NCI-H1694 treated with DMSO at 0.1 percent for 48 hours (cell line): ENCODE measurements at regions not wholly inside any gene's neighbourhood (a gene's known extent, or its start where the extent isn't known, plus 50 kb on each side); places are given as distances from the start of the nearest gene placed in this dataset.

Source experiments
- DNase-seq: peaks from one replicate; lab custom pipeline; 2025; lab: John Stamatoyannopoulos, UW

- DNase-seq, result no peak
Measured at GRCh38 chr9:13896922-13897835, 416.8 kb downstream of the NFIB start.

- no peak for DNase-seq
Measured at GRCh38 chr9:13896047-13896446, 417.9 kb downstream of the NFIB start.

- DNase-seq, result no peak
Measured at GRCh38 chr9:13885258-13885657, 428.7 kb downstream of the NFIB start.

- DNase-seq, result no peak
Measured at GRCh38 chr9:13879981-13880380, 434.0 kb downstream of the NFIB start.

GRCh38 chr9:13879011-13879410, 434.9 kb downstream of the NFIB start:
- no peak for DNase-seq

- no peak for DNase-seq
Measured at GRCh38 chr9:13878241-13878711, 435.7 kb downstream of the NFIB start.

- DNase-seq, result no peak
Measured at GRCh38 chr9:13876741-13877140, 437.2 kb downstream of the NFIB start.

GRCh38 chr9:13873203-13873602, 440.7 kb downstream of the NFIB start:
- no peak for DNase-seq

GRCh38 chr9:13868336-13868735, 445.6 kb downstream of the NFIB start:
- DNase-seq, result no peak

GRCh38 chr9:13865869-13866268, 448.1 kb downstream of the NFIB start:
- no peak for DNase-seq

- no peak for DNase-seq
Measured at GRCh38 chr9:13863112-13863511, 450.8 kb downstream of the NFIB start.

- DNase-seq, result no peak
Measured at GRCh38 chr9:13862654-13863053, 451.3 kb downstream of the NFIB start.

GRCh38 chr9:13860946-13861640, 452.8 kb downstream of the NFIB start:
- DNase-seq, result no peak

GRCh38 chr9:13860019-13860418, 453.9 kb downstream of the NFIB start:
- no peak for DNase-seq

- no peak for DNase-seq
Measured at GRCh38 chr9:13857521-13857920, 456.4 kb downstream of the NFIB start.

GRCh38 chr9:13847270-13847669, 466.7 kb downstream of the NFIB start:
- DNase-seq, result no peak

- no peak for DNase-seq
Measured at GRCh38 chr9:13845460-13845859, 468.5 kb downstream of the NFIB start.

- DNase-seq, result no peak
Measured at GRCh38 chr9:13841746-13842462, 472.0 kb downstream of the NFIB start.

GRCh38 chr9:13832446-13832845, 481.5 kb downstream of the NFIB start:
- no peak for DNase-seq

GRCh38 chr9:13823026-13823425, 490.9 kb downstream of the NFIB start:
- no peak for DNase-seq

- no peak for DNase-seq
Measured at GRCh38 chr9:13817754-13818278, 496.1 kb downstream of the NFIB start.

- DNase-seq, result no peak
Measured at GRCh38 chr9:13816837-13817236, 497.1 kb downstream of the NFIB start.
